Activated naive CD4-positive, alpha-beta T cell treated with anti-CD3 and anti-CD28 coated beads, Interleukin-2, amount 50 U/mL, for 24 hours (primary cell): ENCODE measurements at regions not wholly inside any gene's neighbourhood (a gene's known extent, or its start where the extent isn't known, plus 50 kb on each side); places are given as distances from the start of the nearest gene placed in this dataset.
"Not testable (repeated sequence)": the region's sequence is repeated elsewhere in the genome, so short reads cannot be mapped to it uniquely, and the experiment has no call there.

Experiments used
- H3K27ac Mint-ChIP-seq: one replicate; pipeline ENCODE4 v1.8.0; 2021; ENCODE audit warnings: mild to moderate bottlenecking, mixed read lengths
- H3K27me3 Mint-ChIP-seq: one replicate; pipeline ENCODE4 v1.8.0; 2021; ENCODE audit warnings: mixed read lengths
- H3K36me3 Mint-ChIP-seq: one replicate; pipeline ENCODE4 v1.8.0; 2021; ENCODE audit warnings: mixed read lengths
- H3K4me1 Mint-ChIP-seq: one replicate; pipeline ENCODE4 v1.8.0; 2021; ENCODE audit warnings: mixed read lengths
- H3K4me3 Mint-ChIP-seq: one replicate; pipeline ENCODE4 v1.8.0; 2021; ENCODE audit warnings: mild to moderate bottlenecking, mixed read lengths
- H3K9me3 Mint-ChIP-seq: one replicate; pipeline ENCODE4 v1.8.0; 2021; ENCODE audit warnings: mixed read lengths

DNA sequence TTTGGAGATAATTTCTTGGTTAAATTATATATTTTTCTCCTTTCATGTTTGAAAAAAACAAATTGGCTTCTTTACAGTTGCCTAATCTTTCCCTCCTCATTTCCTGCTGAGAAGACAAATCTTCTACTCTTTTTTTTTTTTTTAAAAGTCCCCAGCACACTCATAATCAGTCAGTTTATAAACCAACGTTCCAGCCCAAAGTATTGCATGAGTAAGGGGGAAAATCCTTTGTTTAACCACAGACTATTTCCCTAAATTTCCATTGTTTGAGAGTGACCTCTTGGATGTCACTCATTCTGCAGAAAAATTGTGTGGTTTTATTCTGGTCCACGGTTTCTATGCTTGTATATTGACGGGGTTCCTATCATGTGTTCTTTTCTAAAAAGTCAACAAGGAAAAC is 55.1 kb upstream of the TLR4 start:
- Mint-ChIP-seq H3K4me3 (no peak overlapping the region), H3K27ac (no peak overlapping the region), H3K27me3 (peaks cover 23% of the 10 kb centered on the region), H3K4me1 (peaks cover 8% of the 10 kb centered on the region), H3K9me3 (no peaks in the 10 kb centered on the region), H3K36me3 (no peaks in the 10 kb centered on the region)

GRCh38 chr9:117644932-117645636 is 59.1 kb upstream of the TLR4 start:
- H3K4me3 Mint-ChIP-seq: peak overlapping the region; percentile 1
- no peak overlapping the region for H3K27ac Mint-ChIP-seq
- H3K36me3 Mint-ChIP-seq: no peaks in the 10 kb centered on the region
- H3K27me3 Mint-ChIP-seq: peaks cover 17% of the 10 kb centered on the region
- H3K9me3 Mint-ChIP-seq: no peaks in the 10 kb centered on the region
- H3K4me1 Mint-ChIP-seq: peaks cover 9% of the 10 kb centered on the region

- Mint-ChIP-seq H3K27ac (no peak overlapping the region), H3K36me3 (no peaks in the 10 kb centered on the region), H3K9me3 (no peaks in the 10 kb centered on the region), H3K4me1 (peaks cover 9% of the 10 kb centered on the region), H3K4me3 (peak overlapping the region; percentile 1), H3K27me3 (peaks cover 15% of the 10 kb centered on the region)
Measured at GRCh38 chr9:117644133-117644931, 59.9 kb upstream of the TLR4 start.

GRCh38 chr9:117643288-117643654 is 60.9 kb upstream of the TLR4 start:
- no peak overlapping the region for H3K27ac Mint-ChIP-seq
- no peaks in the 10 kb centered on the region for H3K36me3 Mint-ChIP-seq
- peaks cover 15% of the 10 kb centered on the region for H3K27me3 Mint-ChIP-seq
- H3K4me3 Mint-ChIP-seq: no peak overlapping the region
- no peaks in the 10 kb centered on the region for H3K9me3 Mint-ChIP-seq
- H3K4me1 Mint-ChIP-seq: peaks cover 9% of the 10 kb centered on the region

GRCh38 chr9:117642571-117643287 is 61.5 kb upstream of the TLR4 start:
- not testable (repeated sequence) for H3K4me1 Mint-ChIP-seq, H3K9me3 Mint-ChIP-seq, H3K4me3 Mint-ChIP-seq, H3K36me3 Mint-ChIP-seq, H3K27ac Mint-ChIP-seq
- H3K27me3 Mint-ChIP-seq: peaks cover 15% of the 10 kb centered on the region

GRCh38 chr9:117636681-117637080 is 67.5 kb upstream of the TLR4 start:
- H3K4me3 Mint-ChIP-seq: no peak overlapping the region
- no peak overlapping the region for H3K27ac Mint-ChIP-seq
- no peaks in the 10 kb centered on the region for H3K9me3 Mint-ChIP-seq
- no peaks in the 10 kb centered on the region for H3K36me3 Mint-ChIP-seq
- no peaks in the 10 kb centered on the region for H3K4me1 Mint-ChIP-seq
- H3K27me3 Mint-ChIP-seq: peaks cover 9% of the 10 kb centered on the region

DNA sequence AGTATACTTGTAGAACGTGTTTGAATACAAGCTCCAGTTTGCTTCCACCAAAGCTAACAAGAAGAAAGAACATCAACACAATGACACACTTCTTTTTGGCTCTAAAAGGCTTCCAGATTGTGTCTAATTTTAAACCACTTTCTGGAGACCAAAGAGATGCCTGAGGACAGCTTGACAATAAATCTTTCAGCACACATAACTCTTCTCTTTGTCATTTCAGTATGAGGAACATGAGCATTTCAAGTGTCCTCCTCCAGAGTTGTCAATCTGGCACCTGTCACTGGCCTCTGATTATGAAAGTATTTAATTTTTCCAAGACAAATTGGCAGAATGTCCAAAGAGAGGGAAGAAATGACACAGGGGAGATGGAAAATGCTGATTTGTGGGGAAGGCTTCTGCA is 79.0 kb upstream of the TLR4 start:
- no peak overlapping the region for H3K27ac Mint-ChIP-seq
- no peak overlapping the region for H3K4me3 Mint-ChIP-seq
- no peaks in the 10 kb centered on the region for H3K4me1 Mint-ChIP-seq
- peaks cover 2% of the 10 kb centered on the region for H3K36me3 Mint-ChIP-seq
- H3K27me3 Mint-ChIP-seq: peaks cover 2% of the 10 kb centered on the region
- H3K9me3 Mint-ChIP-seq: peaks cover 17% of the 10 kb centered on the region

DNA sequence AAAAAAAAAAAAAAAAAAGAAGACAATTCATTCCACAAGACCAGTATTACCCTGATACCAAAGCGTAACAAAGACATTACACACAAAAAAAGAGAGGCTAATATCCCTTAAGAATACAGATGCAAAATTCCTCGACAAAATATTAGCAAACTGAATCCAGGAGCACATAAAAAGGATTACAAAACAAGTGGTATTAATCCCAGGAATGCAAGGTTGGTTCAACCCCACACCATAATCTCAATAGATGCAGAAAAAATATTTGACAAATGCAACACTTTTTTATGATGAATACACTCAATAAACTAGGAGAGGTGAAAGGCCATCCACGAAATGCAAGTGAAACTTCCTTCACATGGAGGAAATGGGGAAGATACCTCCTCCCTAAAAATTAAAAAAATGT is 80.1 kb upstream of the TLR4 start:
- peaks cover 2% of the 10 kb centered on the region for H3K27me3 Mint-ChIP-seq
- H3K4me1 Mint-ChIP-seq: no peaks in the 10 kb centered on the region
- H3K27ac Mint-ChIP-seq: no peak overlapping the region
- peaks cover 17% of the 10 kb centered on the region for H3K9me3 Mint-ChIP-seq
- H3K4me3 Mint-ChIP-seq: no peak overlapping the region
- peaks cover 2% of the 10 kb centered on the region for H3K36me3 Mint-ChIP-seq

DNA sequence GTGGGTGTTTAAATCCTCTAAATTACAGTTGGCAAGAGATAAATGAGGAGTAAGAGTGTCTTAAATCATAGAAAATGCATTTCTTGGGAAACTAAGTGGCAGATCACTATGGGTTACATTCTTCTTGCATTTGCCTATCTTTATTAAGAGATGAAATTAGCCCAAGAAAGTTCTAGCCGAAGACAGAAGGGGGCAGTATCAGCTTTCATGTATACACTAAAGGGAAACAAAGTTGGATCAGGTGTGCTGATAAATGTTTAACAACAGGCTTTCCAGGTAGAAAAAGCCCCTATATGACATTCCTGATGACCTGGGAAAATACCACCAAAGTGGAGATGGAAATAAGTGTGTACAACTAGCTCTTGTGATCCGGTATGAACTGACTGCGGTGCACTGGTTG is 81.9 kb upstream of the TLR4 start:
- Mint-ChIP-seq H3K36me3 (peaks cover 2% of the 10 kb centered on the region), H3K4me3 (no peak overlapping the region), H3K27me3 (peaks cover 2% of the 10 kb centered on the region), H3K9me3 (peaks cover 17% of the 10 kb centered on the region), H3K27ac (no peak overlapping the region), H3K4me1 (no peaks in the 10 kb centered on the region)

DNA sequence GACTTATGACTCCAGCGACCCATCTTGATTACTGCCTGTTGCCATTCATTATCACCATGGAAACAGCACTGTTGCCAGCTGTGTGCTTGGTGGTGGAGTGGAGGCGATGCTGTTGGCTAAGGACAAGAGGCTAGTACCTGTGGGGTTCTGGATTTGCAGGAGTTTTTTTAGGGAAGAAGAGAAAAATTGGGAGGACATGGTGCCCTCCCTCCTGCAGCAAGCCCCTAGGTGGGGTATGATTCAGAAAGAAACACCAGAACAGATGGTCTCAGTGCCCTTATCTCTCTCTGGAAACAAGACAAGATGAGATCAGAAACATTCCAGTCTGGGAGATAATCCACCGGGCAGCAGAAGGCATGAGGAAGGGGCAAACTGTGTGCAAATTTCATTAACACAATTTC is 87.8 kb upstream of the TLR4 start:
- H3K4me1 Mint-ChIP-seq: no peaks in the 10 kb centered on the region
- no peak overlapping the region for H3K27ac Mint-ChIP-seq
- peaks cover 1% of the 10 kb centered on the region for H3K27me3 Mint-ChIP-seq
- peaks cover 6% of the 10 kb centered on the region for H3K9me3 Mint-ChIP-seq
- H3K4me3 Mint-ChIP-seq: no peak overlapping the region
- no peaks in the 10 kb centered on the region for H3K36me3 Mint-ChIP-seq

DNA sequence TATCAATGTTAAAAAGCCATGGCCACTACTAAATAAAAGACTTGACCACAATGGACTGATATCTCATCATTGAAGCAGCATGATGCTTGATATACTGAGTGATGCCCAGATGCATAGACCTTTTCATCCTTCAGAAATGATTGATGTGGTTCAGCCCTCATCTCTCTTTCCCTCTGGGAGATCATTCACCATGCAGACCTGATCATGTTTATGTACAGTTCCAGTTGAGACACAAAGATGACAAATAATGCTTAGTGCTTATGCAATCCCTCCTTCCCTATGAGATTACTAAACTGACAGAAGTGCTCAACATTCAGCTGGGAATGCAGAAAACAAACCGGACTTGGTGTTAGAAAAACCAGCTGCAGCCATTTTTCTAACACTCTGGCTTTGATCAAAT is 91.9 kb upstream of the TLR4 start:
- Mint-ChIP-seq H3K27me3 (peaks cover 1% of the 10 kb centered on the region), H3K4me1 (no peaks in the 10 kb centered on the region), H3K4me3 (no peak overlapping the region), H3K36me3 (no peaks in the 10 kb centered on the region), H3K27ac (no peak overlapping the region), H3K9me3 (no peaks in the 10 kb centered on the region)

- Mint-ChIP-seq H3K9me3 (peaks cover 10% of the 10 kb centered on the region), H3K36me3 (no peaks in the 10 kb centered on the region), H3K4me1 (no peaks in the 10 kb centered on the region), H3K4me3 (no peak overlapping the region), H3K27ac (no peak overlapping the region), H3K27me3 (no peaks in the 10 kb centered on the region)
Measured at GRCh38 chr9:117597977-117598376, 106.2 kb upstream of the TLR4 start.

- Mint-ChIP-seq H3K4me3 (no peak overlapping the region), H3K36me3 (no peaks in the 10 kb centered on the region), H3K9me3 (peaks cover 10% of the 10 kb centered on the region), H3K27ac (no peak overlapping the region), H3K4me1 (no peaks in the 10 kb centered on the region), H3K27me3 (no peaks in the 10 kb centered on the region)
Measured at GRCh38 chr9:117596678-117597077, 107.5 kb upstream of the TLR4 start.

- Mint-ChIP-seq H3K4me3 (no peak overlapping the region), H3K27me3 (no peaks in the 10 kb centered on the region)
Measured at GRCh38 chr9:117595650-117596049, 108.6 kb upstream of the TLR4 start.

GRCh38 chr9:117587263-117587662 is 116.9 kb upstream of the TLR4 start:
- H3K4me3 Mint-ChIP-seq: no peak overlapping the region
- no peaks in the 10 kb centered on the region for H3K9me3 Mint-ChIP-seq
- H3K36me3 Mint-ChIP-seq: no peaks in the 10 kb centered on the region

More at GRCh38 chr9:117595650-117596049, 108.6 kb upstream of the TLR4 start:
- H3K4me1 Mint-ChIP-seq: no peaks in the 10 kb centered on the region
- no peaks in the 10 kb centered on the region for H3K36me3 Mint-ChIP-seq
- peaks cover 5% of the 10 kb centered on the region for H3K9me3 Mint-ChIP-seq
- H3K27ac Mint-ChIP-seq: no peak overlapping the region

GRCh38 chr9:117574099-117574498 is 130.1 kb upstream of the TLR4 start:
- no peak overlapping the region for H3K27ac Mint-ChIP-seq

More at GRCh38 chr9:117587263-117587662, 116.9 kb upstream of the TLR4 start:
- Mint-ChIP-seq H3K27ac (no peak overlapping the region), H3K4me1 (no peaks in the 10 kb centered on the region), H3K27me3 (peaks cover 2% of the 10 kb centered on the region)

More at GRCh38 chr9:117574099-117574498, 130.1 kb upstream of the TLR4 start:
- H3K4me3 Mint-ChIP-seq: no peak overlapping the region
- no peaks in the 10 kb centered on the region for H3K4me1 Mint-ChIP-seq
- H3K9me3 Mint-ChIP-seq: no peaks in the 10 kb centered on the region
- no peaks in the 10 kb centered on the region for H3K36me3 Mint-ChIP-seq
- H3K27me3 Mint-ChIP-seq: no peaks in the 10 kb centered on the region
